ENCODE measurements at regions not wholly inside any gene's neighbourhood (a gene's known extent, or its start where the extent isn't known, plus 50 kb on each side); places are given as distances from the start of the nearest gene placed in this dataset.

DNA sequence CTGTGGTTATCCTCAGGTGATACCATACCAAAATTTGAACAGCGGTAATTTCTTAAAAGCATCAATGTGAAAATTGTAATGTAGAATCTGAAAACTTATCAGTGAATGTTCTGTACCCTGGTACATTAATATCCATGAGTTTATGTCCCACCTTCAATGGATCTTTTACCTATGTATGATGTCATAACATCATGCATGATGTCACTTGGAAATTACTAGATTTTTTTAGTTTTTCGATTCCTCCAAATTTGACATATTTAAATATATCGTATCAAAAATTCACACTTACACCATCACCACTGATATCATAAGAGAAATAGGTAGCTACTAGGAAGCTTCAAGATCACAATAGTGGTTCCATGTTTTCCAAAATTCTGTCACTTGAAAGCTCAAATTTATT is 95.0 kb upstream of the AKR1E2 start:
- no peak for DNase-seq

DNA sequence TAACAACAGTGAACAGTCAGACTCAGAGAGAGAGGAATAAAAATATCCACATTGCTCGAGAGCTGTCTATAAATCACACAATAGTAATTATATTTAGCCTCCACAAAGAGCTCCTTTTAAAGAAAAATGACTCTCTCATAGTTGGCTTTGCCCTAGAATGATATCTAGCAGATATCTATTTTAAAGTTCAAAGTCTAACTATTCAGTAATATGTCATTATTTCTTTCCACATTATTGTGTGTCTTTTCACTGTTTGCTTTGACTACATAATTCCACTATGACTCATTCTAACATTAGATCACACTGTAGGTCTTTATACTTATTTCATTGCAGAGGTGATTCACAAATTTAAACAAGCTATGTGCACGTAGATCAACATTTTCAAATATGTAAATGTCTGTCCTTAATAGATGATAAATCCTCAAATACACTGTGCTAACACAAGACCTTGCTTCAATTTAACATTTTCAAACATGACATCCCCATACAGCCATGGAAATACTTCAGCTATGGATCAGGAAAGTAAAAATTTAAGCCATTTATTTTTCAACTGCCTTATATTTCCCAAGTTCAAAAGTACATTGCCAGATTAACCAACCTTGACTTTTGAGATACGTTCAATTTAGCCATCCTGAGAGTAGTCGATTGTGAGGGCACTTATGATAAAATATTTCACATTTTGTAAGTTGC is 99.9 kb upstream of the AKR1E2 start:
- no peak for DNase-seq

DNA sequence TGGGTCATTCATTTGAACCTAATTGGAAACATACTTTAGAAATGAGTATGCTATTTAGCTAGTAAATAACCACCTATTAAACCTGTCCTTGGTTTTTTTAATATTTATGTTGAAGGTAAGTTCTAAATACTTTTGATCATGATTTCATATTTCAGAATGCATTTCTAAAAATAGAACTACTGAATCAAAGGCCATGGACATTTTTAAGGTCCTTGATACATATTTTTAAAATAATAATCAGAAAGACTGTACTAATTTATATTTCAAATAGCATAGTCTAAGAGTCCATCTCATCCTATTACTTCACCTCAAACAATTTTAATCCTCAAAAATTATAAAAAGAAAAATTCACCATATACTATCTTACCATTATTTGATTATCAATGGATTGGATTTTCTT is 102.1 kb upstream of the AKR1E2 start:
- DNase-seq, result no peak

DNA sequence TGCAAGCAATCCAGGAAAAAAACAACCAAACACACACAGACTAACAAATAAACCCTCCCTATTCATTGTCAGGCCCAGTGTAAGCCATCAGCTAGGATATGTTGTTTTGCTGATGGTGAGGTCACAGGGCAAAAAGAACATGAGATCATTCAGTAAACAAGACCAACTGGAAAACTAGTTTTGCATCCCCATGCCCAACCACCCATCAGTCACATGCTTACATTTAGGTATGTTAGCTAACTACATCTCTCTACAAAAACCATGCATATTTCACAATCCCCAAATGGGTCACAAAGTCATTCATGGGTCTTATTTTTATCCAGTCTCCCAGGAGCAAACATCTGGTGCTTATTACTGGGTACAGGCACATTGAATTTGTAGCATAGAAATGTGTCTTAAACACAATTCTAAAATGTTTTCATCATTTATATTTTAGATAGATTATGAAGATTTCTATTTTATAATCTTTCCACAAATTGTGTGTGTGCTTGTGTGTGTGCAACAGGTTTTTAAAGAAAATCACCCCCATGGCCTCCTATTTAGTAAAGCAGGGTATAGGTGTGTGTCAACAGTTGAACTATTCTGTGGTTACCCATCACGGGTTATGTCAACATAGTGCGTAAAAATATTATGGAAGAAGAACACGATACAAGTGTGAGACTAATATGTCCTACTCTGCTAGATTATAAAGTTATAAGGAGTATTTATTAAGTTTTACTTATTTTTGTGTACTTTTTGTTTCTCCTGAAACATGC is 103.8 kb upstream of the AKR1E2 start:
- no peak for DNase-seq

DNA sequence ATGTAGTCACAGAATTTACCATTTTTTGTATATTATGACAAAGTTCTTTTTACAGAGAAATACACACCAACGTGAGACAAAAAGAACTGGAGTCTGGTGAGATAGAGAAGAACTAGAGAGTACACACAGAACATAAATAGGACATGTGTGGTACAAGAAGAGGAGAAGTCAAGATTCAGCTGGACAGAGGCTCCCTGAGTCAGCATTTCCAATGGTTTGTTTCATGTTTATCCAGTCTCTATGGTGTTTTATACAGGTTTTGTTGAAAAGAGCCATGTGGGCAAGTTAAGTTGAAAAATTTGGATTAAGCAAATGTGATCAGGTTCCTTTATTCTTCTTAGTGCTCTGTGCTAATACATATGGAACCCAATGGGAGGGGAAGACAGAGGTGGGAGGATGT is 105.5 kb upstream of the AKR1E2 start:
- DNase-seq, result no peak

DNA sequence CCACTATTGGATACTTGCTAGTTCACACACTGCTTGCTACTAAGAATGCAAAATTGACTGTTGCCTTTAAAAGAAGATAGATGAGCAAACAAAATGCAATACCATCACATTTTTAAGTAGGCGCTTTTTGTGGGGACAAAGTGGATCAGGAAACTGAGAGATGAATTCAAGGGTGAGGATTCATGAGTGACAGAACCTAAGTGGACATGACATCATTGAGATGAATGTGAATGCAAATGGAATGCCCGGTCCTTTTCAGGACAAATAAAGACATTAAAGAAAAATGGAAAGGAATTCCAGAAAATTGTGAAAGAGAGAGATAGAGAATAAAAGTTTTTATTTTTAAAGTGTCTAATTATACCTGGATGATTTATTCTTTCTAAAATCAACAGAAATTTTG is 106.3 kb upstream of the AKR1E2 start:
- no peak for DNase-seq

DNA sequence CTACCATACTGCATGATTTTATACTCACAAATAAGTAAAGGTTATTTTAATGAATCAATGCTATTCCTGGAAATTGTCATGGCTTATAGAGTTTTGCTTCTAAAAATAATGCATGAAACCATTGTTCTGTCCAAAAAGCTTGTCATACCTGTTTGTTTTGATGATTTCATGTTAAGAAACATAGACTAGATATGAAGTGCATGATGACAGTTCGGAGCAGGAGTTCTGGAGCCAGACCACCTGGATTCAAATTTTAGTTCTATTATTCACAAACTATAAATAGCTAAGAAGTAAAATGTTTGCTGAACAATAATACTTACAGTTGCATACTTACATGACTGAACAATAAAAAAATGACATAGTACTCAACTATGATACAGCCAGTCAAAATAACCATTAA is 107.0 kb upstream of the AKR1E2 start:
- DNase-seq, result no peak

DNA sequence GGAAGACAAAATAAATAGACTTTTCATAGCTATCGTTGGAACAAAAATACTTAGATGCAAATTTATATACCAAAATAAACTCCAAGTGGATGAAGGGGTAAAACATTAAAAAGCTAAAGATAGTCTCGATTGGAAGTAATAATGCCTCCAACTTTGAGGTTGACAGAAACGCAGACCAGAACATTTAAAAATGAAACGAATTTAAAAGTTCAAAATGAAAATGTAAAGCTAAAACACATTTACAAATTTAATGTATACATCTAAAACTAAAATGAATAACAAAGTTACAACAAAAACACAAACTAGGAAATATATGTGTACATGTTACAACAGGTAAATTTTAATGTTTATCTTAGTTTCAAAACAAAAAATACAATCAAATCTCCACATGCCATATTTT is 107.5 kb upstream of the AKR1E2 start:
- no peak for DNase-seq

DNA sequence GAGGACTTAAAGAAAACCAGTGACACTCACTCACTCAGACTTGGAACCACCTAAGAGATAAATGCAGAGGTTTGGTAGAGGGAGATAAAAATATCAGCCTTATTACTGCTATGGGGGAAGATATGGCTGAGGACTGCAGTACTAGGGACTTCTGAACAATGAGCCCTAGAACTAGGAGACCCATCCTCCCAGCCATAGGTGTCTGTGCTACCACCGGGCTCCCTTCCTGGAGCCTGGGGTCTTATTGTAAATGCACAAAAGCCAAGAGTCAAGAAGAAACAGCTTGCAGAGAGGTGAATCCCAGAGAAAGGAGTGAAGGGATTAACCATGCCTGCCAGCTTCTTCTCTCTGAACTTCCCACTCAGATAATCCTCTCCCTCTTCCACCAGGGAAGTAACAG is 108.3 kb upstream of the AKR1E2 start:
- DNase-seq, result no peak

DNA sequence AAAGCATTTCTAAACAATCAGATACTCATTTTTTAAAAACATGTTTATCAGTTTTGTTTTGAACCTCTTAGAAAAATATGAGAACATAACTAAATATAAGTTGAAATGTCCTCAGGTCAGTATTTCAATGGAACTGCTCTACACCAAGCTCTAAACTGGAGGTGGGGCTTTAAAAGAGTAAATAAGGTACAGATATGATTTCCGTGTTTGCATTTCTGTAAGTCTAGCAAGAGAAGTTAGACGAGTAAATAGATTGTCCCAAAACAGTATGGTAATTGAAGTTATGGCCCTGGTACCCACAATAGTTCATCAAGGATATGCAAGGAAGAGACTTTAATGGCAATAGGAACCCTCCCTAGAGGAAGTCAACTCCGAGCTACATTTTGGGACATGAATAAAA is 115.1 kb upstream of the AKR1E2 start:
- DNase-seq, result no peak

DNA sequence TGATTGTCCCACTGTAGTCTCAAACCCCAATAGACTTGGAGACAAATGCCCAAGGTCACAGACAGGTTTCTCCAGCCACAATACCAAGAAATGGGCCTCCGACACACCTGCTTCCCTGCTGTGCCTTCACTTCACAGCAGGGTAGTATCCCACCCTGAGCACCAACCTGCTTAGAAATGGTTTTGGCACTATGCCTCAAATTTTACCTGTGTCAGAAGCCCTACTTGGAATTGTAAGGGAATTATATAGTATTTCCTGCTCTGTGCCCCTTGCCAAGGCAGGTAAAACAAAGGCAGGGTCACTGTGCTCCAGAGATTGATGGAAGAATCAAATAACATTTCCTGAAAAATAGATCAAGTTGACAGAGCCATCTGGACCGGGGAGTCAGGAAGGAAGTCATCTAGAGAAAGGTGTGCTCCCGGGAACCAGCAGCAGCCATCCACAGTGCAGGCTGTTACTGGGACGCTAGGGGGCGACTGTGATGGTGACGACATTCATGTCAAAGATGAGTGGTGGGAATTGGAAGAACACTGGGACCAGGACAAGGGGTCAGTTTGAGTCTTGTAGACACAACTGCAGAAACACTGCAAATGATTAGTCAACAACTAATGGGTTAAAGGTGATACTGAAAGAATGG is 117.8 kb upstream of the AKR1E2 start:
- no peak for DNase-seq

DNA sequence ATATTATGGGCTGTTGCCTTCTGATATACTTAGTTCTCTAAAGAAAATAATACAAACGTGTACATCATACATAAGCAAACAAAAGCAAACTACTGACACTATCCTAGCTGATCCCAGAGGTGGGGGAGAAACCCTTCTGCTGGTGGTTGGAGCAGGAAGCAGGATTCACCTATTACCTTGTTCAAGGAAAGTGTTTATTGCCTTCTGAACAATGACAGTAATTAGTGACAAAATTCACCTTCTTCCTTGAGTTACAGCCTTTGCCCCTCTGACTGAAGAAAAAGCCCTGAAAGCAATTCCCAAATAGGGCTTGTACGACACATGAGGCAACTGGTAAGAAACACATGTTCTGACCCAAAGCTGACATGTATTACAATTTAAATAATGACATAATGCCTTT is 118.8 kb upstream of the AKR1E2 start:
- no peak for DNase-seq

DNA sequence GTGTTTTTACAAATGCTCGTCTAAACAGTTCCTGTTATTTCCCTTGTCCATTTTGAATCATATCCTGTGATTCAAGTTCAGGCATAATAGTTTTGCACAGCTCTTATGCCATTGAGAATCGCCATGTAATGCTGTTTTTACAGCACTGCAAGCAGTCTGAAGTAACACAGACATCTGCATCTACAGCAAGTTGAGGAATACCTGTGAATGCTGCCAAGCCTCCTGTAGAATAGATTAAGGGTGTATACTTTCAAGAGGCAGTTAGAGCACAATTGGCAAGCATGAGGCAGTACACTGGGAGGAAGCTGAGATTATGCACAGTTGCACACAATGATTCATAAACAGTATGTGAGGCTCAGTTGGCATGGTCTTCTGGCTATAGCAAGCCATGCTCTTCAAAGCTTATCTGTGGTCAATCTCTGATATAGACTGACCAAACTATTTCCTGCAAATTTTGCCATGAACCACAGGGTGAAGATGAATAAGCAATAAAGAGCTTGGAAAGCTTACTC is 121.9 kb upstream of the AKR1E2 start:
- no peak for DNase-seq

DNA sequence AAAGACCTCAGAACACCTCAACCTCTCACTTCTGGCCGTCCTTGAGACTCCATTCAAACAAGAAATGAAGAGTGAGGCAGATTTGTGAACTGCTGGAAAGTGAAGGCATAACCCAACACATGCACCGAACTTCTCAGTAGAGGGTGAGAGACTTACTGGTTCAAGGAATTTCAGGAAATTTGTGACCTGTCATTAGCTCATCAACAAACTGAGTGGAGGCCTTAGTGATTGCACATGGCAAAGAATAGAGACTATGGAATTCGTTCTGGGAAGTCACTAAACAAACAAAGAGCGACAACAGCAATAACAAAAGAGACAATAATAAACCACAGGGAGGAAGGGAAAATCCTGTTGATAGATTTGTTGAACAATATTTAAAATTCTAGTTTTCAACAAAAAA is 125.0 kb upstream of the AKR1E2 start:
- no peak for DNase-seq

DNA sequence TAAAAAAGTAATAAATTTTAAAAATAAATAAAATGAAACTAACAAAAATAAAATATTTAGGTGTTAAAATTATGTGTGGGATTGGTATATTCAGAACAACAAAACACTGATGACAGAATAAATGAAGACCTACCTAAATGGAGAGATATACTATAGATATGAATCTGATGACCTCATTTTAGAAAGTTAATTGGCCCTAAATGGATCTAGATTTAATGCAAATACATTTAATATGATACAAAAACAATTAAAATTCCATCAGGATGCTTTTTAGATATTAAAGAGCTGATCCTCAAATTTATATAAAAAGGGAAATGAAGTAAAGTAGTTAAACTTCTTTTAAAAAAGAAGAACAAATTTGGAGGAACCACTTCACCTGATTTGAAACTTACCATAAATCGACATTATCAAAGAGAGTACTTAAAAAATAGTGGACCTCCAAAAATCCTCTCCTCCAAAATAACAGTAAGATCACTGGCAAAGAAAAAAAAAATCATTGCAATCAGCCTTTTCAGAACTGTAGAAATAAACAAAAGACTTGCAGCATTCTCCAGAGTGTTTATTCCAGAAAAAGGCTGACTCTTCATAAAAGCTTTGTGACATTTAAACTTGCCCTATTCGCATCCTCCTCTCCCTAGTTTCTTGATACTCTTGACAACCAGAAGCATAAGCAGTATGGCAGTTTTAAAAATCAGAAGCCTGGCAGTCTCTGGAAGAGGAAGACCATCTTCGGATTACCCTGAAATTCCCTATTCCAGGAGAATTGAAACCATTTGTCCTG is 125.9 kb upstream of the AKR1E2 start:
- DNase-seq, result no peak

DNA sequence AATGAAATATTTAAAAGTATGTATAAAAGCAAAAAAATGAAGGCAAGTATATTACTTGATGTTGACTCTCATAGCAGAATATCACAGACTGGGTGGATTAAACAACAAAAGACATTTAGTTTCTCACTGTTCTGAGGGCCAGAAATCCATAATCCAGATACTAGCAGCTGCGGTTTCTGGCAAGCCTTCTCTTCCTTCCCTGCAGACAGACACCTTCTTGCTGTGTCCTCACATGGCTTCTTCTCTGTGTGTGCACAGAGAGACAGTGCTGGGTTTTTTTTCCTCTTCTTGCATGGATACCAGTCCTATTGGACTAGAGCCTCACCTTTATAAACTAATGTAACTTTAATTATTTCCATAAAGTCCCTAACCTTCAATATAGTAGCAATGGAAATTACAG is 127.9 kb upstream of the AKR1E2 start:
- DNase-seq, result no peak

DNA sequence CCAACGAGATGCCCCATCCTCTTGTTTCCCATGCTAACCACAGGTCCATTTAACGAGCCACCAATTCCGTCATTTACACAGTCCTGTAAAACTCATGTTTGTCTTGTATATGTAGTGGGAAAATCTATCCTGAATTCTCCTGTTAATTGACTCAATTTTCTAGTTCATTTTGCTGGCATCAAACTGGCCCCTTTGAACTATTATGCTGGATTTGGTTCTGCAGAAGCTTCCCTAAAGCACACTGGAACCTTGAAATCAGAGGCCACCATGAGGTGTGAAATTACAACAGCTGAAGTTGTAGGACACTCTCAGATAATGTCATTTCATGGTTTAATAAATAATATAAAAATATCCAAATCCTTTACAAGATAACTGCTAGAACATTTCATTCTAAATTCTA is 129.8 kb upstream of the AKR1E2 start:
- no peak for DNase-seq

DNA sequence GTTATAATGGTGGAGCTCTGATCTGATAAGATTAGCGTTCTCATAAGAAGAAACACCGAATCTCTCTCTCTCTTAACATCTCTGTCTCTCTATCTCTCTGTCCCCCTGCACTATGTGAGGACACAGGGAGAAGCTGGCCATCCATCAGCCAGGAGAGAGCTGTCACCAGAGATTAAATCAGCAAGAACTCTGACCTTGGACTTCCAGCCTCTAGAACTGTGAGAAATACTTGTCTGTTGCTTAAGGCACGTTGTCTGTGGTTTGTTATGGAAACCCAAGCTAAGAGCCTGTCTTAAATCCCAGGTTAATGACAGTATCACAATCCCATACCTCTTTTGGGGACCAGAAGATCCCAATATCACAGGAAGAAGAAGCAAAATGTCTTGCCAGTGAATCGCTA is 132.0 kb upstream of the AKR1E2 start:
- no peak for DNase-seq

DNA sequence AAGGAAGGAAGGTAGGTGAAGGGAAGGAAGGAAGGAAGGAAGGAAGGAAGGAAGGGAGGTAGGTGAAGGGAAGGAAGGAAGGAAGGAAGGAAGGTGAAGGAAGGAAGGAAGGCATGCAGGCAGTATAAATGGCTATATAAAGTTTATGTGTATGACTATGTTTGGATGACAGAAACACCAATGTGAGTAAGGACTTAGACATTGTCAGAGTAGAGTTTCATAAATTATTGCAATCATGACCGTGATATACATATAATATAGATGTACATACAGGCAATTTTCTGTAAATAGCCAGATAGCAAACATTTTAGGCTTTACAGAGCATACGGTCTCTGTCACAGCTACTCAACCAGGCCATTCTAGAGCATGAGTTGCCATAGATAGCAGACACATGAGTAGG is 133.8 kb upstream of the AKR1E2 start:
- no peak for DNase-seq

DNA sequence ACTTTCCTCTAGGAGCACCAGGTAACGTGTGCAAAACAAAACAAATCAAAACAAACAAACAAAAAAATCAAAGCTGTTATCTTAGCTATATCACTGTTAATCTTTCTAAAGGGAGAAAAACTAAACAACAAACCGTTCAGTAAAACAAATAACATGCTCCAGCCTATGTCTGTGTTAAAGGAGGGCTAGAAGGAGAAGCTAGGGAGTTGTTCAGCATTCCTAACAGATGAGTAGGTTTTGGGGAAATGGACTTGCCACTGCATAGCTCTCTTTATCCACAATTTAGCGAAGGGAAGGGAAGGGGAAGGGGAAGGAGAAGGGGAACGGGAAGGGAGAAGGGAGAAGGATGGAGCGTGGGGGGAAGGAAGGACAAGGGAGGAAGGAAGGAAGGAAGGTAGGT is 134.2 kb upstream of the AKR1E2 start:
- DNase-seq, result no peak

DNA sequence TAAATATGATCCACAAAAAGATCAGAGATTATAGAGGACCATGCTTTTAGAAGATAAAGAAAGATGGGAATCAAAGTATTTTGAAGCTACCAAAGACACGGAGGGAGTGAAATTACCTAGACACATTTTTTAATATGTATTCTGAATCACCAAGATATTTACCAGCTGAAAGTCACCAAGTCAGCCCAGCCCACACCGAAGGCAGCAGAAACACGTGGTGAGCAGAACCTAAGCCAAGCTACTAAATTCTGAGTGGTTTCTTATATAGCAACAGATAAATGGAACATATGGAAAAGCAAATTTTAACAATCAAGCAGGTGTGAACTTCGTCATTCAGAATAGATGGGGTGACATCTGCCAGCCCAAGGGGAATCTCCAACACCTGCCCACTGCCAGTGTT is 134.7 kb upstream of the AKR1E2 start:
- DNase-seq, result no peak

DNA sequence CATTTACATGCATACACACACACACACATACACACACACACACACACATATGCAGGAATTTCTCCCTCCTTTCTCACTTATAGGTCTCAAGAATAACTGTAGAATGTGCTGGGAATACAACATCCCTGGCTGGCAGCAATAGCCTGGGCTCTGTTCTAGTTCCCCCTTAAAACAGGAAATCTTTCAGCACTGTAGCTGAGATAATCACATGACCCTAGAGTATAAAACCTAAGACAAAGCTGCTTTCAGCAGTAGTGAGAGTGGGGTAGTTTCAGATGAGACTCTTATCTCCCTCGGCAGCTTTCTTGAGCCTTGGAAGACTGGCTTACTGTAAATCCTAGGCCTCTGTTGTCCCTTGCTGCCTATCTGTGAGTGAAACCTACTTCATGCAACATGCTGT is 137.4 kb upstream of the AKR1E2 start:
- DNase-seq, result no peak

DNA sequence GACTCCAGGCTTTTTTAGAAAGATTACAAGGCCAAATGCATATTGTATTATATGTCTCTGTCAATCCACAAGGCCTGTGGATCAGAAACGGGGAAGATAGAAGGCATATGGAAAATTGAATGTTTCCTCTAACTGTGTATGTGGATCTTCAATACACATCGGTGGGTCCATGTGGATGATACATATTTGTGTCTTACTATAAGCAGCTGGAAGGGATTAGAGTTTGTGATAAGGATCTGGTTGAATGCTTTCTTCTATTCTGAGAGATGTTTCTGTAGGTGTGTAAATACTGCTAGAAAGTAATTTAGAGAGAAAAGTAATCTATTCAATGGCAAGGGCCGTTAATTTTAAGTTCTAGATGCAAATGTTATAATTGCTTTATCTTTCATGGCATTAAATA is 137.8 kb upstream of the AKR1E2 start:
- DNase-seq, result no peak
